ENCODE measurements at regions not wholly inside any gene's neighbourhood (a gene's known extent, or its start where the extent isn't known, plus 50 kb on each side); places are given as distances from the start of the nearest gene placed in this dataset.

DNA sequence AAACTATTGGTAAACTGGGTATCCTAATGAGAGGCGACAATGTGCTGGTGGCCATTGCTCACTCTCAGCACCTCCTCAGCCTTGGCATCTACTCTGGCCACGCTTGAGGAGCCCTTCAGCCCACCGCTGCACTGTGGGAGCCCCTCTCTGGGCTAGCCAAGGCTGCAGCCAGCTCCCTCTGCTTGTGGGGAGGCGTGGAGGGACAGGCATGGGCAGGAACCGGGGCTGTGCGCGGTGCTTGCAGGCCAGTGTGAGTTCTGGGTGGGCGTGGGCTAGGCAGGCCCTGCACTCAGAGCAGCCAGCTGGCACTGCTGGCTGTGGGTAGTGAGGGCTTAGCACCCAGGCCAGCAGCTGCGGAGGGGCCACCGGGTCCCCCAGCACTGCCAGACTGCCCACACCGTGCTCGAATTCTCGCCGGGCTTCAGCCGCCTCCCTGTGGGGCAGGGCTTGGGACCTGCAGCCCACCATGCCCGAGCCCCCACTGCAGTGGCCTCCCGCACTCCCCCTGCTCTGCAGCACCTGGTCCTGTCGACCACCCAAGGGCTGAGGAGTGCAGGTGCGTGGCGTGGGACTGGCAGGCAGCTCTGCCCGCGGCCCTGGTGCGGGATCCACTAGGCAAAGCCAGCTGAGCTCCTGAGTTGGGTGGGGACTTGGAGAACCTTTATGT, 575.9 kb upstream of the ANO3 start:
- TF ChIP-seq, protein P1, sequence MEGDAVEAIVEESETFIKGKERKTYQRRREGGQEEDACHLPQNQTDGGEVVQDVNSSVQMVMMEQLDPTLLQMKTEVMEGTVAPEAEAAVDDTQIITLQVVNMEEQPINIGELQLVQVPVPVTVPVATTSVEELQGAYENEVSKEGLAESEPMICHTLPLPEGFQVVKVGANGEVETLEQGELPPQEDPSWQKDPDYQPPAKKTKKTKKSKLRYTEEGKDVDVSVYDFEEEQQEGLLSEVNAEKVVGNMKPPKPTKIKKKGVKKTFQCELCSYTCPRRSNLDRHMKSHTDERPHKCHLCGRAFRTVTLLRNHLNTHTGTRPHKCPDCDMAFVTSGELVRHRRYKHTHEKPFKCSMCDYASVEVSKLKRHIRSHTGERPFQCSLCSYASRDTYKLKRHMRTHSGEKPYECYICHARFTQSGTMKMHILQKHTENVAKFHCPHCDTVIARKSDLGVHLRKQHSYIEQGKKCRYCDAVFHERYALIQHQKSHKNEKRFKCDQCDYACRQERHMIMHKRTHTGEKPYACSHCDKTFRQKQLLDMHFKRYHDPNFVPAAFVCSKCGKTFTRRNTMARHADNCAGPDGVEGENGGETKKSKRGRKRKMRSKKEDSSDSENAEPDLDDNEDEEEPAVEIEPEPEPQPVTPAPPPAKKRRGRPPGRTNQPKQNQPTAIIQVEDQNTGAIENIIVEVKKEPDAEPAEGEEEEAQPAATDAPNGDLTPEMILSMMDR (IDR thresholded peaks at IDR 0.05; ENCODE audit: insufficient read depth, low read length): no peak
- TF ChIP-seq GABPA (IDR thresholded peaks at IDR 0.05; ENCODE audit: low read depth) (no peak), POLR2AphosphoS5 (IDR thresholded peaks at IDR 0.05; ENCODE audit: low read depth) (no peak)
